ENCODE measurements at regions not wholly inside any gene's neighbourhood (a gene's known extent, or its start where the extent isn't known, plus 50 kb on each side); places are given as distances from the start of the nearest gene placed in this dataset.

DNA sequence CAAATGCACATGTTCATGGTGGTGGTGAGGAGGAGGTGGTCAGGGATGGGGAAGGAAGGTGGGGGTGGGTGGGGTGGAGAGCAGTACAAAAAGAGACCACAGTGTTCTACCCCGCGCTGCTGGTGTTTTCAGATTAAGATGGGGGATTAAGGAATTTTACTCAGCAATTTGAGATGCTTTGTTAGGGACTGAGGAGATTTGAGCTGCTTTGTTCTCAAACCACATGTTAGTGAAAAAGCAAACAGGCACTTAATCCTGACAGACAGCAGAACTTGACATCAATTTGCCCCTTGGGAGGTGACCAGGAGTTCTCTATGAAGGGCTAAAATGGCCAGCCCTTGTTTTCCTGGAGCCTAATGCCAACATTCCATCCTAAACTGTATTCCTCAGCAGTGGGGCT lies 244.5 kb downstream of the MEIS1 start:
- TF ChIP-seq, protein P1, sequence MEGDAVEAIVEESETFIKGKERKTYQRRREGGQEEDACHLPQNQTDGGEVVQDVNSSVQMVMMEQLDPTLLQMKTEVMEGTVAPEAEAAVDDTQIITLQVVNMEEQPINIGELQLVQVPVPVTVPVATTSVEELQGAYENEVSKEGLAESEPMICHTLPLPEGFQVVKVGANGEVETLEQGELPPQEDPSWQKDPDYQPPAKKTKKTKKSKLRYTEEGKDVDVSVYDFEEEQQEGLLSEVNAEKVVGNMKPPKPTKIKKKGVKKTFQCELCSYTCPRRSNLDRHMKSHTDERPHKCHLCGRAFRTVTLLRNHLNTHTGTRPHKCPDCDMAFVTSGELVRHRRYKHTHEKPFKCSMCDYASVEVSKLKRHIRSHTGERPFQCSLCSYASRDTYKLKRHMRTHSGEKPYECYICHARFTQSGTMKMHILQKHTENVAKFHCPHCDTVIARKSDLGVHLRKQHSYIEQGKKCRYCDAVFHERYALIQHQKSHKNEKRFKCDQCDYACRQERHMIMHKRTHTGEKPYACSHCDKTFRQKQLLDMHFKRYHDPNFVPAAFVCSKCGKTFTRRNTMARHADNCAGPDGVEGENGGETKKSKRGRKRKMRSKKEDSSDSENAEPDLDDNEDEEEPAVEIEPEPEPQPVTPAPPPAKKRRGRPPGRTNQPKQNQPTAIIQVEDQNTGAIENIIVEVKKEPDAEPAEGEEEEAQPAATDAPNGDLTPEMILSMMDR (IDR thresholded peaks at IDR 0.05): no peak
- TF ChIP-seq, protein P2, sequence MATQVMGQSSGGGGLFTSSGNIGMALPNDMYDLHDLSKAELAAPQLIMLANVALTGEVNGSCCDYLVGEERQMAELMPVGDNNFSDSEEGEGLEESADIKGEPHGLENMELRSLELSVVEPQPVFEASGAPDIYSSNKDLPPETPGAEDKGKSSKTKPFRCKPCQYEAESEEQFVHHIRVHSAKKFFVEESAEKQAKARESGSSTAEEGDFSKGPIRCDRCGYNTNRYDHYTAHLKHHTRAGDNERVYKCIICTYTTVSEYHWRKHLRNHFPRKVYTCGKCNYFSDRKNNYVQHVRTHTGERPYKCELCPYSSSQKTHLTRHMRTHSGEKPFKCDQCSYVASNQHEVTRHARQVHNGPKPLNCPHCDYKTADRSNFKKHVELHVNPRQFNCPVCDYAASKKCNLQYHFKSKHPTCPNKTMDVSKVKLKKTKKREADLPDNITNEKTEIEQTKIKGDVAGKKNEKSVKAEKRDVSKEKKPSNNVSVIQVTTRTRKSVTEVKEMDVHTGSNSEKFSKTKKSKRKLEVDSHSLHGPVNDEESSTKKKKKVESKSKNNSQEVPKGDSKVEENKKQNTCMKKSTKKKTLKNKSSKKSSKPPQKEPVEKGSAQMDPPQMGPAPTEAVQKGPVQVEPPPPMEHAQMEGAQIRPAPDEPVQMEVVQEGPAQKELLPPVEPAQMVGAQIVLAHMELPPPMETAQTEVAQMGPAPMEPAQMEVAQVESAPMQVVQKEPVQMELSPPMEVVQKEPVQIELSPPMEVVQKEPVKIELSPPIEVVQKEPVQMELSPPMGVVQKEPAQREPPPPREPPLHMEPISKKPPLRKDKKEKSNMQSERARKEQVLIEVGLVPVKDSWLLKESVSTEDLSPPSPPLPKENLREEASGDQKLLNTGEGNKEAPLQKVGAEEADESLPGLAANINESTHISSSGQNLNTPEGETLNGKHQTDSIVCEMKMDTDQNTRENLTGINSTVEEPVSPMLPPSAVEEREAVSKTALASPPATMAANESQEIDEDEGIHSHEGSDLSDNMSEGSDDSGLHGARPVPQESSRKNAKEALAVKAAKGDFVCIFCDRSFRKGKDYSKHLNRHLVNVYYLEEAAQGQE (IDR thresholded peaks at IDR 0.05; ENCODE audit: insufficient read depth in 1 of 2, low read depth in 2 of 2, low read length in 1 of 2): no peak
